Osteocyte (in vitro differentiated cells): ENCODE measurements at regions not wholly inside any gene's neighbourhood (a gene's known extent, or its start where the extent isn't known, plus 50 kb on each side); places are given as distances from the start of the nearest gene placed in this dataset.

Source experiments
- DNase-seq: peaks from one replicate; pipeline ENCODE4 v3.0.0; 2021; ENCODE audit warnings: mixed read lengths; ENCODE audit not compliant: unreplicated experiment; ENCODE audit errors: extremely low spot score
- H3K27ac Mint-ChIP-seq: one replicate; pipeline ENCODE4 v1.8.0; 2021; ENCODE audit warnings: mild to moderate bottlenecking, mixed read lengths; ENCODE audit not compliant: unreplicated experiment
- H3K27me3 Mint-ChIP-seq: one replicate; pipeline ENCODE4 v1.8.0; 2021; ENCODE audit warnings: mixed read lengths; ENCODE audit not compliant: unreplicated experiment
- H3K36me3 Mint-ChIP-seq: one replicate; pipeline ENCODE4 v1.8.0; 2021; ENCODE audit warnings: mixed read lengths; ENCODE audit not compliant: unreplicated experiment
- H3K4me1 Mint-ChIP-seq: one replicate; pipeline ENCODE4 v1.8.0; 2021; ENCODE audit warnings: mixed read lengths; ENCODE audit not compliant: unreplicated experiment
- H3K4me3 Mint-ChIP-seq: one replicate; pipeline ENCODE4 v1.8.0; 2021; ENCODE audit warnings: mild to moderate bottlenecking, moderate library complexity, mixed read lengths; ENCODE audit not compliant: unreplicated experiment
- H3K9me3 Mint-ChIP-seq: one replicate; pipeline ENCODE4 v1.8.0; 2021; ENCODE audit warnings: mixed read lengths; ENCODE audit not compliant: unreplicated experiment
- CTCF ChIP-seq: fragments of 200-600 bp; sonication (generic); IDR thresholded peaks from 2 replicates; pipeline ENCODE4 v1.5.0; 2021; ENCODE audit warnings: antibody characterized with exemption, mild to moderate bottlenecking, moderate library complexity

GRCh38 chr11:26093206-26093605 lies 238.7 kb upstream of the ANO3 start:
- H3K9me3 Mint-ChIP-seq: no peaks in the 10 kb centered on the region
- H3K4me1 Mint-ChIP-seq: no peaks in the 10 kb centered on the region
- H3K4me3 Mint-ChIP-seq: no peak overlapping the region
- TF ChIP-seq CTCF: no peak
- no peaks in the 10 kb centered on the region for H3K27me3 Mint-ChIP-seq
- DNase-seq: no peak
- no peaks in the 10 kb centered on the region for H3K36me3 Mint-ChIP-seq
- no peak overlapping the region for H3K27ac Mint-ChIP-seq

- no peak overlapping the region for H3K27ac Mint-ChIP-seq
- H3K4me1 Mint-ChIP-seq: no peaks in the 10 kb centered on the region
- H3K4me3 Mint-ChIP-seq: no peak overlapping the region
- no peak for TF ChIP-seq CTCF
- H3K27me3 Mint-ChIP-seq: no peaks in the 10 kb centered on the region
- no peaks in the 10 kb centered on the region for H3K36me3 Mint-ChIP-seq
- no peaks in the 10 kb centered on the region for H3K9me3 Mint-ChIP-seq
- DNase-seq: no peak
Observed at GRCh38 chr11:26095340-26095739, 236.6 kb upstream of the ANO3 start.

GRCh38 chr11:26096451-26096850 lies 235.5 kb upstream of the ANO3 start:
- no peak overlapping the region for H3K4me3 Mint-ChIP-seq
- no peaks in the 10 kb centered on the region for H3K27me3 Mint-ChIP-seq
- no peak for DNase-seq
- H3K36me3 Mint-ChIP-seq: no peaks in the 10 kb centered on the region
- H3K9me3 Mint-ChIP-seq: no peaks in the 10 kb centered on the region
- H3K27ac Mint-ChIP-seq: no peak overlapping the region
- TF ChIP-seq CTCF: no peak
- H3K4me1 Mint-ChIP-seq: no peaks in the 10 kb centered on the region

- no peak for DNase-seq
- Mint-ChIP-seq H3K4me1 (peaks cover 3% of the 10 kb centered on the region), H3K4me3 (no peak overlapping the region), H3K27me3 (no peaks in the 10 kb centered on the region), H3K36me3 (no peaks in the 10 kb centered on the region), H3K27ac (no peak overlapping the region), H3K9me3 (no peaks in the 10 kb centered on the region)
- no peak for TF ChIP-seq CTCF
Observed at GRCh38 chr11:26102325-26102724, 229.6 kb upstream of the ANO3 start.

- no peak overlapping the region for H3K27ac Mint-ChIP-seq
- no peaks in the 10 kb centered on the region for H3K9me3 Mint-ChIP-seq
Observed at GRCh38 chr11:26105762-26106423, 226.0 kb upstream of the ANO3 start.

More at GRCh38 chr11:26105762-26106423, 226.0 kb upstream of the ANO3 start:
- Mint-ChIP-seq H3K4me3 (no peak overlapping the region), H3K4me1 (peaks cover 11% of the 10 kb centered on the region), H3K36me3 (no peaks in the 10 kb centered on the region), H3K27me3 (no peaks in the 10 kb centered on the region)
- no peak for TF ChIP-seq CTCF
- DNase-seq: no peak
